GM12878 (cell line): ENCODE measurements at regions not wholly inside any gene's neighbourhood (a gene's known extent, or its start where the extent isn't known, plus 50 kb on each side); places are given as distances from the start of the nearest gene placed in this dataset.

Source experiments
- ATAC-seq: fragments of 200-7000 bp; cut with Tn5 transposase; 3 replicates; pipeline ENCODE4 v1.9.1; 2020; ENCODE audit warnings: mild to moderate bottlenecking, moderate library complexity
- BruUV-seq: library from RNA; stranded (reverse); fragments of 400-500 nt; replicated peaks from 2 replicates; lab custom pipeline; 2021; lab: Mats Ljungman, UMichigan
- CTCF ChIA-PET: fragments of 300-600 bp; sonication (Branson Sonifier 250); formaldehyde crosslinking; extraction: SDS; loops from one replicate; lab custom pipeline; 2021; ENCODE audit warnings: inconsistent platforms; lab: Yijun Ruan, JAX
- POLR2A ChIA-PET: fragments of 350-600 bp; formaldehyde crosslinking; extraction: SDS; loops from one replicate; lab custom pipeline; 2021; ENCODE audit warnings: inconsistent platforms; lab: Charles Lee
- RAD21 ChIA-PET: fragments of 300-600 bp; sonication (Branson Sonifier 250); formaldehyde crosslinking; loops from one replicate; lab custom pipeline; 2023; ENCODE audit warnings: antibody characterized with exemption; ENCODE audit not compliant: unreplicated experiment; lab: Charles Lee
- SMC1A ChIA-PET: fragments of 300-600 bp; sonication (Branson Sonifier 250); formaldehyde crosslinking; loops from one replicate; lab custom pipeline; 2023; ENCODE audit not compliant: unreplicated experiment, uncharacterized antibody; lab: Charles Lee
- DNase-seq: peaks from one replicate; pipeline ENCODE4 v3.0.0-alpha.2; 2011; ENCODE audit warnings: low read depth, low spot score
- FAIRE-seq: peaks from 3 replicates; lab custom pipeline; 2011; peaks lifted over from hg19 to GRCh38; lab: Jason Lieb, UNC
- H2AFZ ChIP-seq: 2 replicates; pipeline ENCODE4 v1.6.0; 2011; ENCODE audit warnings: low read depth, low read length, control low read depth; ENCODE audit not compliant: control insufficient read depth
- H3K27ac ChIP-seq: 2 replicates; pipeline ENCODE4 v1.5.1; 2011; ENCODE audit warnings: control low read depth; ENCODE audit not compliant: control insufficient read depth, insufficient read depth
- H3K27me3 ChIP-seq, 2 experiments: replicated peaks in 1 of 2; 2 replicates each; pipeline versions ENCODE4 v1.6.0 to v1.6.1; 2011; ENCODE audit warnings: low read length in 1 of 2; ENCODE audit not compliant: control insufficient read depth in 2 of 2, insufficient read depth in 2 of 2
- H3K36me3 ChIP-seq, 2 experiments: 2 replicates each; pipeline ENCODE4 v1.5.1; 2011; ENCODE audit warnings: low read length in 1 of 2; ENCODE audit not compliant: control insufficient read depth in 2 of 2, insufficient read depth in 2 of 2
- H3K4me1 ChIP-seq: 2 replicates; pipeline ENCODE4 v1.6.1; 2011; ENCODE audit warnings: mild to moderate bottlenecking, low read length, moderate library complexity, mixed read lengths; ENCODE audit not compliant: control insufficient read depth, insufficient read depth
- H3K4me2 ChIP-seq: 2 replicates; pipeline ENCODE4 v1.6.0; 2011; ENCODE audit warnings: control low read depth; ENCODE audit not compliant: control insufficient read depth, insufficient read depth
- H3K4me3 ChIP-seq: fragments of 200-600 bp; sonication (generic); 2 replicates; pipeline ENCODE4 v1.5.1; 2016
- H3K79me2 ChIP-seq: 2 replicates; pipeline ENCODE4 v1.6.0; 2011; ENCODE audit warnings: low read length; ENCODE audit not compliant: control insufficient read depth, insufficient read depth
- H3K9ac ChIP-seq: 2 replicates; pipeline ENCODE4 v1.8.0; 2011; ENCODE audit warnings: low read length, control low read depth, mixed read lengths; ENCODE audit not compliant: control insufficient read depth, insufficient read depth
- H3K9me3 ChIP-seq: replicated peaks from 3 replicates; pipeline ENCODE4 v1.5.1; 2011; ENCODE audit warnings: mild to moderate bottlenecking, low read length; ENCODE audit not compliant: control insufficient read depth, insufficient read depth
- H4K20me1 ChIP-seq: 2 replicates; pipeline ENCODE4 v1.6.0; 2011; ENCODE audit not compliant: control insufficient read depth, insufficient read depth
- ATF3 ChIP-seq: IDR thresholded peaks from 2 replicates; pipeline ENCODE4 v1.6.1; 2011; ENCODE audit warnings: low read depth, mild to moderate bottlenecking, low read length, moderate library complexity, borderline replicate concordance; ENCODE audit errors: extremely low read depth
- MAX ChIP-seq: IDR thresholded peaks from 2 replicates; pipeline ENCODE4 v1.6.1; 2012; ENCODE audit warnings: low read depth, low read length, improper control_type of control experiment
- PKNOX1 ChIP-seq: fragments of 450-650 bp; IDR thresholded peaks from 2 replicates; pipeline ENCODE4 v1.6.1; 2016; ENCODE audit warnings: mild to moderate bottlenecking
- SREBF1 ChIP-seq: IDR thresholded peaks from 2 replicates; pipeline ENCODE4 v1.6.1; 2012; ENCODE audit warnings: mild to moderate bottlenecking, low read length
- TARDBP ChIP-seq: IDR thresholded peaks from 2 replicates; pipeline ENCODE4 v1.6.1; 2016; ENCODE audit warnings: borderline replicate concordance
- ZBTB11 ChIP-seq: fragments of 450-650 bp; formaldehyde crosslinking; IDR thresholded peaks from 2 replicates; pipeline ENCODE4 v1.5.0; 2022; ENCODE audit warnings: mild to moderate bottlenecking, missing genetic modification characterization
- ZBTB33 ChIP-seq: fragments of 450-650 bp; IDR thresholded peaks from 2 replicates; pipeline ENCODE4 v1.6.1; 2017; ENCODE audit warnings: mild to moderate bottlenecking
- WGBS: methylation state at CpG from one replicate; pipeline ENCODE4 v1.1.6; 2016; ENCODE audit warnings: low lambda C conversion rate; ENCODE audit not compliant: insufficient replicate concordance, insufficient coverage; ENCODE audit errors: missing lambda C conversion rate; 5-methylcytosine and 5-hydroxymethylcytosine counted together
- in situ Hi-C: fragments of 300-500 bp; cut with MboI; formaldehyde crosslinking; loops from 9 replicates; pipeline ENCODE4 v1.14.3; 2018; ENCODE audit warnings: mixed read lengths
- intact Hi-C: fragments of 100-400 bp; cut with micrococcal nuclease; formaldehyde crosslinking; loops from one replicate; pipeline ENCODE4 v1.14.2; 2022; ENCODE audit not compliant: unreplicated experiment

DNA sequence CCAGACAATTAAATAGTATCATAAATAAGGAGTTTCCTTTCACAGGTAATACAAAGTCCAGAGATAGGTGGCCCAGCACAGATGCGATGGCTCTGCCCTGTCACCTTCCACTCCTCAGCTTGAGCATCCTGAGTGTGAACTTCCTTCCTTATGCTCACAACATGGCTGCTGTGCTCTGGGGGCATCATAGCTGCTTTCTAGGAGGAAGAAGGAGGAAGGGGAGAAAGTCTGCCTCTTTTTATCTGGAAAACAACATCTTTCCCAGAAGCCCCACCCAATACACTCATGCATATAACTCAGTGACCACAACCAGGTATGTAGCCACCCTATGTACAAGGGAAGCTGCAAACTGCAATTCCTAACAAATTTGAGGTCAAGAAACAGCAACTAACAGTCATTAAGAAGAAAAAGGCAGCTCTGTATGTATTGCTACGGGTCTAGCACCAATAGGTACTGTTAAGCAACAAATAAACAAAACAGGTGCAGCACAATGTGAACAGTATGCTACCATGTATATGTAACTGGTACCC, 201.2 kb upstream of the UBL3 start:
- Histone ChIP-seq H4K20me1 (no peaks in the 10 kb centered on the region), H3K9me3 (no peaks in the 10 kb centered on the region), H3K9ac (no peak overlapping the region), H3K27me3 (no peaks in the 10 kb centered on the region; a peak in 2 of 4 replicates), H3K79me2 (no peaks in the 10 kb centered on the region), H3K27ac (no peak overlapping the region), H3K36me3 (no peaks in the 10 kb centered on the region), H3K4me3 (no peak overlapping the region), H3K4me1 (no peaks in the 10 kb centered on the region), H3K4me2 (no peak overlapping the region), H2AFZ (no peak overlapping the region)
- 42% methylated on average over 2 of the region's 2 CpGs for WGBS
- POLR2A ChIA-PET = no interaction called here
- FAIRE-seq = no peak
- no peak for DNase-seq
- intact Hi-C loops (no loop called here), in situ Hi-C loops (no loop called here)
- SMC1A ChIA-PET = no interaction called here
- RAD21 ChIA-PET = no interaction called here
- BruUV-seq = no TSS peak
- TF ChIP-seq TARDBP (no peak), ZBTB33 (no peak), SREBF1 (no peak), PKNOX1 (no peak), MAX (no peak), ATF3 (no peak), ZBTB11 (CRISPR knock-in tag) (no peak)
- no peak for ATAC-seq
- CTCF ChIA-PET = no interaction called here
